Epithelial cell of esophagus (primary cell): ENCODE measurements at regions not wholly inside any gene's neighbourhood (a gene's known extent, or its start where the extent isn't known, plus 50 kb on each side); places are given as distances from the start of the nearest gene placed in this dataset.

ENCODE experiments used
- DNase-seq: peaks from one replicate; pipeline ENCODE4 v3.0.0; 2010; ENCODE audit warnings: low read depth
- H3K4me3 ChIP-seq: 2 replicates; pipeline ENCODE4 v1.5.1; 2011; ENCODE audit warnings: mild to moderate bottlenecking, low read length, control low read depth
- CTCF ChIP-seq: IDR thresholded peaks from 2 replicates; pipeline ENCODE4 v1.5.1; 2011; ENCODE audit warnings: low read depth, mild to moderate bottlenecking, low read length, control low read depth, inconsistent platforms; ENCODE audit not compliant: insufficient read depth; ENCODE audit errors: missing control alignments

GRCh38 chr2:48844417-48845155 lies 89.1 kb upstream of the LHCGR start:
- peak; percentile 78 for DNase-seq
- no peak for TF ChIP-seq CTCF
- H3K4me3 ChIP-seq, result no peak overlapping the region

- DNase-seq, result peak; percentile 65
- TF ChIP-seq CTCF, result no peak
- H3K4me3 ChIP-seq, result no peak overlapping the region
Observed at GRCh38 chr2:48841126-48841525, 85.6 kb upstream of the LHCGR start.

- no peak for TF ChIP-seq CTCF
- H3K4me3 ChIP-seq, result no peak overlapping the region
- DNase-seq, result no peak
Observed at GRCh38 chr2:48838029-48838428, 82.5 kb upstream of the LHCGR start.

- DNase-seq, result no peak
- no peak for TF ChIP-seq CTCF
- no peak overlapping the region for H3K4me3 ChIP-seq
Observed at GRCh38 chr2:48829569-48829968, 74.0 kb upstream of the LHCGR start.

GRCh38 chr2:48829036-48829435 lies 73.5 kb upstream of the LHCGR start:
- H3K4me3 ChIP-seq, result no peak overlapping the region
- peak; percentile 56 for DNase-seq
- TF ChIP-seq CTCF, result no peak

GRCh38 chr2:48826986-48827385 lies 71.5 kb upstream of the LHCGR start:
- TF ChIP-seq CTCF, result no peak
- H3K4me3 ChIP-seq, result no peak overlapping the region
- no peak for DNase-seq

GRCh38 chr2:48824116-48824515 lies 68.6 kb upstream of the LHCGR start:
- H3K4me3 ChIP-seq, result no peak overlapping the region
- peak; percentile 9 for DNase-seq
- TF ChIP-seq CTCF, result no peak
